NB4 (cell line): ENCODE measurements at regions not wholly inside any gene's neighbourhood (a gene's known extent, or its start where the extent isn't known, plus 50 kb on each side); places are given as distances from the start of the nearest gene placed in this dataset.

Experiments
- DNase-seq: peaks from one replicate; pipeline ENCODE4 v3.0.0; 2010; ENCODE audit warnings: low read depth
- H3K4me3 ChIP-seq: one replicate; pipeline ENCODE4 v1.5.1; 2011; ENCODE audit warnings: mild to moderate bottlenecking, low read depth, low read length, moderate library complexity
- MYC ChIP-seq: IDR thresholded peaks from 2 replicates; pipeline ENCODE4 v1.6.1; 2011; ENCODE audit warnings: low read depth, low read length
- POLR2A ChIP-seq: IDR thresholded peaks from 2 replicates; pipeline ENCODE4 v1.6.1; 2011; ENCODE audit warnings: mild to moderate bottlenecking; ENCODE audit not compliant: insufficient read length; ENCODE audit errors: extremely low read depth
- TF ChIP-seq, protein P1 (sequence below): IDR thresholded peaks from one replicate; pipeline ENCODE4 v1.5.1; 2012; ENCODE audit warnings: low read depth, low read length
- TF ChIP-seq, protein P2 (sequence below): IDR thresholded peaks from 2 replicates; pipeline ENCODE4 v1.6.1; 2011; ENCODE audit warnings: low read depth, low read length

GRCh38 chr10:10886861-10887531 is 130.7 kb upstream of the CELF2 start:
- DNase-seq = no peak

DNA sequence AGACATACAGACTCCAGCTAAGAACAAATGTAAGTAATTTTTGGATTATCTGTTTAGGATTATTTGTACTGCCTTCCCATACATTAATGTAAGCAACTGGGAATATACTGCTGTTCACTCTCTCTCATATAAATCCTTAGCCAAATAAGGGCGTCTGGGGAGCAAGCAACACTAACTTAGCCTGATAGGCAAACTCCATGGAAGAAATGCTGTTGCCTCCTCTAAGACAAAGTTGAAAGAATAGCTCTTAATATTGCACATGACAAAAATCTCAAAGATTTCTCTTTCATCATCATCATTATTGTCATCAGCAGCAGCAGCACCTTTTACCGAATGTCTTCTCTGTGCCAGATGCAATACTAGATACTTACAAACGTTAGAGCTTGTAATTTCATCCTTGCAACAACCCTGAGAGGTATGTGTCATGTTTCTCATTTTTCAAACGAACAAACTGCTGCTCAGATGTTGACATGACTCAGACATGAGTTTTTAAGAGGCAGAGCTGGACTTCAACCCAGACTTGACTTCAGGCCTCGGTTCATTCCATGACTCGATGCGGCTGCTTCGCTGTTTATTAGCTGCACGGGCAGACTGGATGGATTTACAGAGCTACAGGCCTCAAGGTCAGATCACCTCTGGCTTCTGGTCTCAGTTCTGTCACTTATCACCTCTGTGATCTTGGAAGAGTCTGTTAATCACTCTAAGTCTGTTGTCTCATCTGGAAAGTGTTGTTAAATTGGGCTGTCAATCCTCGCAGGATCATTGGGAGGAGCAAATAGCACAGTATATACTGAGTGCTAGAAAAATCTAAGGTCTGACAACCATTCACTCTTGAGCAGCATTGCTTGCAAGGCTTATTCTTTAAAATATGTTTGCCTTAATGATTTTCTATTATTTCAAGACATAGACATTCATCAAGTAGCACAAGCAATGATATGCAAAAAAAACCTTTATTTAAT is 126.3 kb upstream of the CELF2 start:
- no peak overlapping the region for H3K4me3 ChIP-seq
- TF ChIP-seq POLR2A (no peak), MYC (no peak)
- TF ChIP-seq, protein P1, sequence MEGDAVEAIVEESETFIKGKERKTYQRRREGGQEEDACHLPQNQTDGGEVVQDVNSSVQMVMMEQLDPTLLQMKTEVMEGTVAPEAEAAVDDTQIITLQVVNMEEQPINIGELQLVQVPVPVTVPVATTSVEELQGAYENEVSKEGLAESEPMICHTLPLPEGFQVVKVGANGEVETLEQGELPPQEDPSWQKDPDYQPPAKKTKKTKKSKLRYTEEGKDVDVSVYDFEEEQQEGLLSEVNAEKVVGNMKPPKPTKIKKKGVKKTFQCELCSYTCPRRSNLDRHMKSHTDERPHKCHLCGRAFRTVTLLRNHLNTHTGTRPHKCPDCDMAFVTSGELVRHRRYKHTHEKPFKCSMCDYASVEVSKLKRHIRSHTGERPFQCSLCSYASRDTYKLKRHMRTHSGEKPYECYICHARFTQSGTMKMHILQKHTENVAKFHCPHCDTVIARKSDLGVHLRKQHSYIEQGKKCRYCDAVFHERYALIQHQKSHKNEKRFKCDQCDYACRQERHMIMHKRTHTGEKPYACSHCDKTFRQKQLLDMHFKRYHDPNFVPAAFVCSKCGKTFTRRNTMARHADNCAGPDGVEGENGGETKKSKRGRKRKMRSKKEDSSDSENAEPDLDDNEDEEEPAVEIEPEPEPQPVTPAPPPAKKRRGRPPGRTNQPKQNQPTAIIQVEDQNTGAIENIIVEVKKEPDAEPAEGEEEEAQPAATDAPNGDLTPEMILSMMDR = no peak
- TF ChIP-seq, protein P2, sequence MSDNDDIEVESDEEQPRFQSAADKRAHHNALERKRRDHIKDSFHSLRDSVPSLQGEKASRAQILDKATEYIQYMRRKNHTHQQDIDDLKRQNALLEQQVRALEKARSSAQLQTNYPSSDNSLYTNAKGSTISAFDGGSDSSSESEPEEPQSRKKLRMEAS = no peak
- no peak for DNase-seq

More at GRCh38 chr10:10886861-10887531, 130.7 kb upstream of the CELF2 start:
- TF ChIP-seq POLR2A = no peak
- no peak for TF ChIP-seq MYC
- TF ChIP-seq, protein P2 = no peak
- TF ChIP-seq, protein P1 = no peak
- no peak overlapping the region for H3K4me3 ChIP-seq

GRCh38 chr10:10892290-10892875 is 125.3 kb upstream of the CELF2 start:
- TF ChIP-seq, protein P2 = no peak
- TF ChIP-seq, protein P1 = no peak
- TF ChIP-seq MYC (no peak), POLR2A (no peak)
- no peak overlapping the region for H3K4me3 ChIP-seq
- no peak for DNase-seq

- H3K4me3 ChIP-seq = no peak overlapping the region
- TF ChIP-seq POLR2A (no peak), MYC (no peak)
- TF ChIP-seq, protein P2 = no peak
- TF ChIP-seq, protein P1 = no peak
- DNase-seq = no peak
Observed at GRCh38 chr10:10897400-10897799, 120.3 kb upstream of the CELF2 start.

DNA sequence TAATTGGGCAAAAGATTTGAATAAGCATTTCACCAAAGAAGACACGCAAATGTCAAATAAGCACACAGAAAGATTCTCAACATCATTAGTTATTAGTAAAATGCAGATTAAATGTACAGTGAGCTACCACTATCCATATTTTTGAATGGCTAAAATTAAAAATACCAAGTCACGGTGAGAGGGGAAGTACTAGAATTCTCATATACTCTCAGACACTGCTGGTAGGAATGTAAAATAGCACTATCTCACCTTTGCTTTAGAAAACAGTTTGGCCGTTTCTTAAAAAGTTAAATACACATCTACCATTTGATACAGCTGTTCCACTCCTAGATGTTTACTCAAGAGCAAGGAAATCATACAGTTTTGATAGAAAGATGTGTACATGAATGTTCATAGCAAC is 115.8 kb upstream of the CELF2 start:
- TF ChIP-seq, protein P2 = no peak
- TF ChIP-seq, protein P1 = no peak
- TF ChIP-seq MYC (no peak), POLR2A (no peak)
- H3K4me3 ChIP-seq = no peak overlapping the region
- DNase-seq = no peak
